CD14-positive monocyte (primary cell): ENCODE measurements at regions not wholly inside any gene's neighbourhood (a gene's known extent, or its start where the extent isn't known, plus 50 kb on each side); places are given as distances from the start of the nearest gene placed in this dataset.
A peak's percentile ranks its signal among the peaks of the same experiment; 100 is the strongest.
"Not testable (repeated sequence)": the region's sequence is repeated elsewhere in the genome, so short reads cannot be mapped to it uniquely, and the experiment has no call there.

Experiments
- DNase-seq, 3 donors: peaks; one replicate each; pipeline ENCODE4 v3.0.0-alpha.2; 2011 to 2022
- H2AFZ ChIP-seq: 2 replicates; pipeline ENCODE4 v1.6.0; 2012; ENCODE audit warnings: mild to moderate bottlenecking, low read depth, low read length, inconsistent platforms; ENCODE audit not compliant: insufficient read depth, poor library complexity, severe bottlenecking
- H3K27ac ChIP-seq, 2 donors: 1 replicate in 1 of 2; 2 replicates in 1 of 2; pipeline ENCODE4 v1.5.1; 2012 to 2013; ENCODE audit warnings: low read length in 2 of 2, control low read depth in 1 of 2, inconsistent platforms in 1 of 2, low read depth in 1 of 2, mild to moderate bottlenecking in 1 of 2
- H3K27me3 ChIP-seq, 2 donors: one replicate each; pipeline versions ENCODE4 v1.6.0 to v1.6.1; 2011 to 2013; ENCODE audit warnings: low read length in 2 of 2; ENCODE audit not compliant: control insufficient read depth in 2 of 2, insufficient read depth in 2 of 2
- H3K36me3 ChIP-seq, 2 donors: replicated peaks in 1 of 2; 1 replicate in 1 of 2; 2 replicates in 1 of 2; pipeline versions ENCODE4 v1.5.1 to v1.6.1; 2012 to 2013; ENCODE audit warnings: low read length in 2 of 2, control low read depth in 1 of 2, inconsistent platforms in 1 of 2, mild to moderate bottlenecking in 1 of 2; ENCODE audit not compliant: insufficient read depth in 2 of 2, control insufficient read depth in 1 of 2
- H3K4me1 ChIP-seq, 2 donors: 1 replicate in 1 of 2; 2 replicates in 1 of 2; pipeline versions ENCODE4 v1.5.1 to v1.6.1; 2012 to 2013; ENCODE audit warnings: low read length in 2 of 2, control low read depth in 1 of 2, inconsistent platforms in 1 of 2, mild to moderate bottlenecking in 1 of 2, moderate library complexity in 1 of 2; ENCODE audit not compliant: insufficient read depth in 2 of 2, control insufficient read depth in 1 of 2
- H3K4me2 ChIP-seq: replicated peaks from 2 replicates; pipeline ENCODE3; 2012; ENCODE audit warnings: low read length, moderate library complexity, mild to moderate bottlenecking; ENCODE audit not compliant: poor library complexity, severe bottlenecking; ENCODE audit errors: extremely low read depth
- H3K4me3 ChIP-seq, 3 experiments: fragments of 200-600 bp in 1 of 3; sonication (generic) in 1 of 3; replicated peaks in 1 of 3; 1 replicate in 2 of 3; 2 replicates in 1 of 3; pipeline ENCODE4 v1.5.1; 2011 to 2013; ENCODE audit warnings: low read length in 3 of 3, mild to moderate bottlenecking in 3 of 3, control low read depth in 2 of 3, low read depth in 2 of 3, inconsistent platforms in 1 of 3, moderate library complexity in 1 of 3
- H3K79me2 ChIP-seq: 2 replicates; pipeline ENCODE4 v1.6.0; 2012; ENCODE audit warnings: mild to moderate bottlenecking, control low read depth, inconsistent platforms, low read length, moderate library complexity; ENCODE audit not compliant: insufficient read depth
- H3K9ac ChIP-seq: 2 replicates; pipeline ENCODE4 v1.6.0; 2017; ENCODE audit warnings: low read length, mild to moderate bottlenecking; ENCODE audit not compliant: insufficient read depth, poor library complexity, severe bottlenecking
- H3K9me3 ChIP-seq, 2 donors: replicated peaks in 1 of 2; 1 replicate in 1 of 2; 2 replicates in 1 of 2; pipeline versions ENCODE4 v1.5.1 to v1.6.1; 2012 to 2013; ENCODE audit warnings: low read length in 2 of 2, control low read depth in 1 of 2; ENCODE audit not compliant: control insufficient read depth in 1 of 2, insufficient read depth in 1 of 2
- H4K20me1 ChIP-seq: 2 replicates; pipeline ENCODE4 v1.6.0; 2012; ENCODE audit warnings: mild to moderate bottlenecking, low read length, control low read depth, moderate library complexity; ENCODE audit not compliant: insufficient read depth
- H3K27ac Mint-ChIP-seq, 7 donors: one replicate each; pipeline ENCODE4 v1.8.0; 2020; ENCODE audit warnings: mild to moderate bottlenecking in 7 of 7, mixed read lengths in 7 of 7, moderate library complexity in 6 of 7, inconsistent platforms in 2 of 7
- H3K27me3 Mint-ChIP-seq, 3 donors: one replicate each; pipeline ENCODE4 v1.8.0; 2021 to 2022; ENCODE audit warnings: low read depth in 3 of 3, mild to moderate bottlenecking in 3 of 3, mixed read lengths in 3 of 3, moderate library complexity in 3 of 3, inconsistent platforms in 1 of 3
- H3K36me3 Mint-ChIP-seq, 2 donors: one replicate each; pipeline ENCODE4 v1.8.0; 2020; ENCODE audit warnings: mixed read lengths in 2 of 2, inconsistent platforms in 1 of 2, mild to moderate bottlenecking in 1 of 2
- H3K4me1 Mint-ChIP-seq: one replicate; pipeline ENCODE4 v1.8.0; 2020; ENCODE audit warnings: mild to moderate bottlenecking, mixed read lengths
- H3K4me3 Mint-ChIP-seq, 2 donors: one replicate each; pipeline ENCODE4 v1.8.0; 2020; ENCODE audit warnings: mild to moderate bottlenecking in 2 of 2, mixed read lengths in 2 of 2, moderate library complexity in 1 of 2
- H3K9me3 Mint-ChIP-seq, 7 donors: one replicate each; pipeline ENCODE4 v1.8.0; 2020 to 2022; ENCODE audit warnings: mixed read lengths in 7 of 7, mild to moderate bottlenecking in 6 of 7, moderate library complexity in 6 of 7, inconsistent platforms in 2 of 7
- CTCF ChIP-seq: fragments of 200-600 bp; IDR thresholded peaks from one replicate; pipeline ENCODE4 v1.8.0; 2022; ENCODE audit warnings: antibody characterized with exemption, mild to moderate bottlenecking
- WGBS: methylation state at CpG from one replicate; pipeline ENCODE4 v1.1.5; 2013; ENCODE audit warnings: missing lambda C conversion rate; ENCODE audit not compliant: insufficient coverage; 5-methylcytosine and 5-hydroxymethylcytosine counted together
- intact Hi-C, 2 donors: fragments of 100-400 bp; cut with micrococcal nuclease; formaldehyde crosslinking; loops; one replicate each; pipeline versions ENCODE4 v1.15.0 to v1.15.1; 2023

- H3K27ac ChIP-seq = no peak overlapping the region
- no peaks in the 10 kb centered on the region for H4K20me1 ChIP-seq
- Mint-ChIP-seq H3K27me3 (peaks cover 1 to 2% (median 2%) of the 10 kb centered on the region in 3 donors), H3K4me1 (peaks cover 73% of the 10 kb centered on the region), H3K36me3 (no peaks in the 10 kb centered on the region), H3K27ac (no peak overlapping the region), H3K4me3 (no peak overlapping the region), H3K9me3 (peaks cover 0 to 7% (median 0%) of the 10 kb centered on the region in 7 donors)
- H3K4me2 ChIP-seq = no peak overlapping the region
- no peak overlapping the region for H3K9ac ChIP-seq
- H3K79me2 ChIP-seq = peaks cover 20% of the 10 kb centered on the region
- DNase-seq = no peak
- no peaks in the 10 kb centered on the region for H3K9me3 ChIP-seq
- intact Hi-C loops = no loop called here
- 86% methylated on average over 1 of the region's 4 CpGs for whole genome bisulfite sequencing
- H3K36me3 ChIP-seq = no peaks in the 10 kb centered on the region
- H3K27me3 ChIP-seq = no peaks in the 10 kb centered on the region
- peaks cover 67 to 76% of the 10 kb centered on the region in 2 donors for H3K4me1 ChIP-seq
- H3K4me3 ChIP-seq = no peak overlapping the region
- no peak overlapping the region for H2AFZ ChIP-seq
- no peak for TF ChIP-seq CTCF
These were observed 54.7 kb upstream of the SLC1A4 start for GRCh38 chr2:64934530-64934929.

GRCh38 chr2:64936809-64937208, 52.4 kb upstream of the SLC1A4 start:
- Histone ChIP-seq H3K79me2 (no peaks in the 10 kb centered on the region), H3K27me3 (no peaks in the 10 kb centered on the region), H3K27ac (peak overlapping the region in 1 of 2 donors; percentile 89), H3K4me3 (no peak overlapping the region), H4K20me1 (no peaks in the 10 kb centered on the region), H2AFZ (peak overlapping the region; percentile 86), H3K9me3 (no peaks in the 10 kb centered on the region), H3K4me2 (no peak overlapping the region), H3K36me3 (no peaks in the 10 kb centered on the region), H3K9ac (no peak overlapping the region), H3K4me1 (peaks cover 62 to 69% of the 10 kb centered on the region in 2 donors)
- no peak for TF ChIP-seq CTCF
- Mint-ChIP-seq H3K27ac (peak overlapping the region in 4 of 7 donors; percentile 44 to 90 (median 76)), H3K27me3 (peaks cover 0 to 2% (median 2%) of the 10 kb centered on the region in 3 donors), H3K4me3 (no peak overlapping the region), H3K36me3 (no peaks in the 10 kb centered on the region), H3K9me3 (peaks cover 0 to 7% (median 0%) of the 10 kb centered on the region in 7 donors), H3K4me1 (peaks cover 68% of the 10 kb centered on the region)
- DNase-seq = no peak
- intact Hi-C loops = loop anchor here in 1 of 2 donors (5.0 kb wide), 1 partner anchor 50 kb away; the partner anchor contains the start of gene SLC1A4
- 100% methylated on average over 1 of the region's 1 CpG for WGBS

GRCh38 chr2:64937314-64937686, 51.9 kb upstream of the SLC1A4 start:
- not testable (repeated sequence) for H3K9me3 Mint-ChIP-seq, H3K27me3 Mint-ChIP-seq, H3K27me3 ChIP-seq, H3K36me3 ChIP-seq, H3K36me3 Mint-ChIP-seq, H3K79me2 ChIP-seq, H3K9me3 ChIP-seq, DNase-seq, H4K20me1 ChIP-seq
- 79% methylated on average over 4 of the region's 5 CpGs for WGBS
- Histone ChIP-seq H3K9ac (peak overlapping the region; percentile 63), H3K4me1 (peaks cover 62 to 69% of the 10 kb centered on the region in 2 donors), H3K4me2 (peak overlapping the region; percentile 73), H3K27ac (peak overlapping the region; percentile 71 to 89), H2AFZ (peak overlapping the region; percentile 86), H3K4me3 (peak overlapping the region in 1 of 3 experiments; percentile 73)
- Mint-ChIP-seq H3K4me1 (peaks cover 68% of the 10 kb centered on the region), H3K4me3 (peak overlapping the region in 1 of 2 donors; percentile 80), H3K27ac (peak overlapping the region; percentile 78 to 95 (median 89))
- intact Hi-C loops = loop anchor here in 1 of 2 donors (5.0 kb wide), 1 partner anchor 50 kb away; the partner anchor contains the start of gene SLC1A4
